Large intestine (tissue), 3 donors: ENCODE measurements at regions not wholly inside any gene's neighbourhood (a gene's known extent, or its start where the extent isn't known, plus 50 kb on each side); places are given as distances from the start of the nearest gene placed in this dataset.

ENCODE experiments used
- DNase-seq, 2 donors: peaks; one replicate each; pipeline versions ENCODE4 v3.0.0 to v3.0.0-alpha.2; 2013
- H3K27ac ChIP-seq: one replicate; pipeline ENCODE4 v1.5.1; 2013; ENCODE audit warnings: low read length
- H3K27me3 ChIP-seq: 2 replicates; pipeline ENCODE4 v1.6.1; 2013; ENCODE audit warnings: low read length; ENCODE audit not compliant: control insufficient read depth, insufficient read depth
- H3K36me3 ChIP-seq: 2 replicates; pipeline ENCODE4 v1.6.1; 2013; ENCODE audit warnings: low read length; ENCODE audit not compliant: control insufficient read depth, insufficient read depth
- H3K4me1 ChIP-seq: one replicate; pipeline ENCODE4 v1.6.1; 2013; ENCODE audit warnings: low read length; ENCODE audit not compliant: control insufficient read depth, insufficient read depth
- H3K4me3 ChIP-seq: one replicate; pipeline ENCODE4 v1.5.1; 2013; ENCODE audit warnings: low read length
- H3K9me3 ChIP-seq: one replicate; pipeline ENCODE4 v1.6.1; 2013; ENCODE audit warnings: mild to moderate bottlenecking, low read depth, low read length, moderate library complexity; ENCODE audit not compliant: control insufficient read depth
- WGBS: methylation state at CpG from one replicate; pipeline ENCODE4 v1.1.5; 2013; ENCODE audit warnings: low lambda C conversion rate; ENCODE audit not compliant: insufficient coverage; 5-methylcytosine and 5-hydroxymethylcytosine counted together

GRCh38 chr12:105740369-105740768, 398.4 kb downstream of the NUAK1 start:
- H3K27me3 ChIP-seq: peaks cover 2% of the 10 kb centered on the region
- WGBS: 67% methylated on average over 1 of the region's 2 CpGs
- DNase-seq: no peak
- no peak overlapping the region for H3K27ac ChIP-seq
- no peaks in the 10 kb centered on the region for H3K4me1 ChIP-seq
- H3K36me3 ChIP-seq: no peaks in the 10 kb centered on the region
- H3K4me3 ChIP-seq: no peak overlapping the region
- H3K9me3 ChIP-seq: no peaks in the 10 kb centered on the region

DNA sequence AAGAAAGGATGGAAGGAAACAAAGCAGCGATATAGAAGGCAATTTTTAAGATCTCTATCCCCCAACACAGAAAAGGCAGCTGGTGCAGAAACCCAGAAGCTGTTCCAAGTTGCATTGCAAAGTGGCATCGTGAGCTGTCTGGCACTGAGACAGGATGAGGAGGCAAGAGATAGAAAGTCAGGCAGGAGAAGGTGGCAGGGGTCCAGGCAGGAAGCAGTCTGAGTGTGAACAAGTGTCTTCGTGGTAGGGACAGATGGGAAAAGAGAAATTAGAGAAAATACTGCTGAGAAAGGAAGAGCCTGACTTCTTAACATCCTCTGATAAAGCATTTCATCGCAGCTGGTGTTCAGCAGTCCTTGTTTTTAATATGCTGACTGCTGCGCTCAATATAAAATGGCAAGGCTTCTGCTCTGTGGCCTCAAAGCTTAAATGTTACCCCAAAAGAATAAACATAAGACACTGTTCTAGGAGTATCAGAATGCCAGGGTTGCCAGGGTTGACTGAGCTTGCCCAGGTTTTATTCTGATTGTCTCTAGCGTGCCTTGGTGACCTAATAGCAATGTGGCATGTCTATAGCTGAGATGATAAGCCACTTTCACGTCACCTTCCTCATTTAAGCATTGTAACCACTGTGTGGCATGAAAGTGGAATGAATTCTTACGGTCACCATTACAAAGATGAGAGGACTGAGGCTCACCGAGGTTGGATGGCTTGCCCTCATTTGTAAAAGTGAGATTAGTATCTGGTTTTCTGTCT, 397.6 kb downstream of the NUAK1 start:
- H3K4me3 ChIP-seq: no peak overlapping the region
- DNase-seq: peak in 1 of 2 donors; percentile 10
- peaks cover 2% of the 10 kb centered on the region for H3K27me3 ChIP-seq
- H3K9me3 ChIP-seq: no peaks in the 10 kb centered on the region
- H3K36me3 ChIP-seq: no peaks in the 10 kb centered on the region
- no CpG with 5 or more reads among the region's 9 CpGs for WGBS
- H3K4me1 ChIP-seq: no peaks in the 10 kb centered on the region
- H3K27ac ChIP-seq: no peak overlapping the region

GRCh38 chr12:105741786-105742566, 396.8 kb downstream of the NUAK1 start:
- Histone ChIP-seq H3K27ac (no peak overlapping the region), H3K36me3 (no peaks in the 10 kb centered on the region), H3K27me3 (no peaks in the 10 kb centered on the region), H3K4me1 (no peaks in the 10 kb centered on the region), H3K4me3 (no peak overlapping the region), H3K9me3 (no peaks in the 10 kb centered on the region)
- 50% methylated on average over 2 of the region's 9 CpGs for WGBS
- peak in 1 of 2 donors; percentile 9 for DNase-seq

- Histone ChIP-seq H3K27ac (no peak overlapping the region), H3K9me3 (no peaks in the 10 kb centered on the region), H3K27me3 (no peaks in the 10 kb centered on the region), H3K4me3 (no peak overlapping the region), H3K4me1 (no peaks in the 10 kb centered on the region), H3K36me3 (no peaks in the 10 kb centered on the region)
- WGBS: no CpG with 5 or more reads among the region's 3 CpGs
- no peak for DNase-seq
Observed at GRCh38 chr12:105742567-105742874, 396.2 kb downstream of the NUAK1 start.

- Histone ChIP-seq H3K36me3 (no peaks in the 10 kb centered on the region), H3K27ac (no peak overlapping the region), H3K4me1 (no peaks in the 10 kb centered on the region), H3K27me3 (no peaks in the 10 kb centered on the region), H3K4me3 (no peak overlapping the region), H3K9me3 (no peaks in the 10 kb centered on the region)
- DNase-seq: no peak
- 100% methylated on average over 1 of the region's 4 CpGs for WGBS
Observed at GRCh38 chr12:105744371-105745058, 394.2 kb downstream of the NUAK1 start.

DNA sequence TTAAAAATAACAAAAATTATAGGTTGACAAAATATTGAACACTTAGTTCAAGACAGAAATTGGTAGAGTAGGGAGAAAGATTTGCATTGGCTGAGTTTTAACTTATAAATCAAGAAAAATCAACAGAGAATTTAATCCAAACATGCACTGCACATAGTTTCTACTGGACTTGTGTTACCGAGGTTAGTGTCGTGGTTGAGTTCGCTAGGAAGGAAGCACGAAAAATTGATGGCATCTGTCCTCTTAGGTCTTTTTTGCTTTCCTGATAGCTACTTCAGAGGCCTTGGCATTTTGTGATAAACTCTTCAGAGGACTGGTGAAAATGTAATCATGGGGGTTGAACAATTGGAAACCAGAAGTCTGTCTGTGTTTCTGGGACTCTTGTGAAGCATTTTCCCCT, 392.9 kb downstream of the NUAK1 start:
- H3K36me3 ChIP-seq: no peaks in the 10 kb centered on the region
- 100% methylated on average over 1 of the region's 4 CpGs for WGBS
- no peaks in the 10 kb centered on the region for H3K27me3 ChIP-seq
- H3K4me1 ChIP-seq: no peaks in the 10 kb centered on the region
- no peak overlapping the region for H3K27ac ChIP-seq
- no peak overlapping the region for H3K4me3 ChIP-seq
- H3K9me3 ChIP-seq: no peaks in the 10 kb centered on the region
- DNase-seq: no peak

DNA sequence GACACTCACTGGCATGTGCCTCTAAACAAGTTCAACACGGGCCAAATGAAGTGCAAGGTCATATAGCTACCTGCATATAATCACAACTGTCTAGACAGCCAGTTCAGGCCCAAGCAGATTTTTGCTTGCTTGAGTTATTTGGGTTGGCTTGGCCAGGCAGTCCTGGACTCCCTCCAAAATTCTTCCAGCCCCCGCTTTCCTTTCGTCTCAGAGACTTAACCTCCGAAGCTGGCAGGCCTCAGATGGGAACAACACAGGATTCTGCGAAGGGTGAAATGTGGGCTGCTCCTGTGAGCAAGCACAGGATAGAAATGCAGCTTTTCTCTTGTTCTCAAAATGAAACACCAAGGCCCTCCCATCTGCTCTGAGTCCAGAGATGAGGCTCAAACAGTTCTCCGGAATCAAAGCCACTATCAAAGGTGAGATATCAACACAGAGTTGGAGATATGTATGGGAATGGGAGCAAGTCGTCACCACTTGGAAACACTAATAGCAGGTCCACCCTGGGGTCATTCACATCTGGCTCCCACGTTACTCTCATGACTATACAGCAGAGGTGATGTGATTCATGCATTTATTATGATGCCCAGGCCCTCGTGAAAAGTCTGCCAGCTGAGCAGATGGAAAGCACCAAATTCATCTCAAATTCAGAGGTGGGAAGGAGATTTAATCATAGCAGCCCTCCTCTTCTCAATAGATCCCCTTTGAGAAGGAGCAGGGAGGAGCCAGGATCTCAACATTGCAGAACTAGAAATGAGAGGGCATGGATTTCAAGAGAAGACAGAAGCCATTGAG, 389.8 kb downstream of the NUAK1 start:
- no peaks in the 10 kb centered on the region for H3K9me3 ChIP-seq
- H3K4me1 ChIP-seq: no peaks in the 10 kb centered on the region
- no peak for DNase-seq
- no peaks in the 10 kb centered on the region for H3K36me3 ChIP-seq
- no peak overlapping the region for H3K27ac ChIP-seq
- WGBS: no CpG with 5 or more reads among the region's 9 CpGs
- H3K4me3 ChIP-seq: no peak overlapping the region
- H3K27me3 ChIP-seq: no peaks in the 10 kb centered on the region

- Histone ChIP-seq H3K27me3 (no peaks in the 10 kb centered on the region), H3K4me3 (no peak overlapping the region), H3K27ac (no peak overlapping the region), H3K36me3 (no peaks in the 10 kb centered on the region), H3K4me1 (no peaks in the 10 kb centered on the region), H3K9me3 (no peaks in the 10 kb centered on the region)
- no peak for DNase-seq
- WGBS: no CpG with 5 or more reads among the region's 2 CpGs
Observed at GRCh38 chr12:105750096-105750495, 388.7 kb downstream of the NUAK1 start.

DNA sequence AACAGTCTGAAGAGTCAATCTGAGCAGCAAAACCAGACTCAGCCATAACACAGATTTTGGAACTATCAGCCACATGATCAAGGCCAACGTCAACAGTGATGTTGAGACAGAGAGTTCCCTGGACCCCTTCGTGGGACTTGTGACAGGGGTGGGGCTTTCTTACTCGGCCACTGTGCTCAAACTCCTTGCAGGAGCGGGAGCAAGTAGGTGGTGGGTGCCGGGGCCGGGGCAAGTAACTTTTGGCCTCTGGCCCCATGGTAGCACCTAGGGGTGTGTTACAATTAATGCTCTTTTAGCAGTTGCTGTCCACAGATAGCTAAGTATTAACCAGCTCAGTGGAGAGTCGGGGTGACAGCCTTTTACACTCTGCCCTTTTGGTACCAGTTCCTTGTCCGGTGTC, 384.4 kb downstream of the NUAK1 start:
- no peaks in the 10 kb centered on the region for H3K36me3 ChIP-seq
- WGBS: no CpG with 5 or more reads among the region's 8 CpGs
- H3K9me3 ChIP-seq: no peaks in the 10 kb centered on the region
- no peak for DNase-seq
- H3K4me1 ChIP-seq: no peaks in the 10 kb centered on the region
- H3K4me3 ChIP-seq: no peak overlapping the region
- no peaks in the 10 kb centered on the region for H3K27me3 ChIP-seq
- H3K27ac ChIP-seq: no peak overlapping the region

DNA sequence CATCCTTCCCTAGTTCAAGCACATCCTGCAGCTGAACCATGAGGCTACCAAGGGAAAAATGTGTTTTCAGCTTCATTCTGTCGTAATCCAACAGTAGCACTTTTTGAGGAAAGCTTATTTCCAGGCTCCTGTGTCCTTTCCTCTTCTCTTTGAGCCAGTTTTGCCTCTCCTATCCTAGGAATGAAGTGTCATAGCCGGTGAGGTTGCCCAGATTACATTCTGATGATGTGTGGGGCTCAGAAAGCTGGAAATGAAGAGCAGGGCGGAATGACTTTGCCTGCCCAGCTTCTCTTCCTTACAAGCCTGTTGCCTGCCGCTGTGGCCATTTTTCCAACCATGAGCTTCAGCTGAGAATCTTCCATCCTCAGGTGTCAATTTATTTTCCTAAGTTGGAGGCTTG, 381.8 kb downstream of the NUAK1 start:
- WGBS: no CpG with 5 or more reads among the region's 4 CpGs
- no peaks in the 10 kb centered on the region for H3K9me3 ChIP-seq
- no peak for DNase-seq
- H3K4me3 ChIP-seq: no peak overlapping the region
- no peaks in the 10 kb centered on the region for H3K27me3 ChIP-seq
- H3K36me3 ChIP-seq: no peaks in the 10 kb centered on the region
- H3K27ac ChIP-seq: no peak overlapping the region
- no peaks in the 10 kb centered on the region for H3K4me1 ChIP-seq
